IMR-90 (cell line): ENCODE measurements at regions not wholly inside any gene's neighbourhood (a gene's known extent, or its start where the extent isn't known, plus 50 kb on each side); places are given as distances from the start of the nearest gene placed in this dataset.

ENCODE experiments used
- ATAC-seq: fragments of 200-7000 bp; cut with Tn5 transposase; 2 replicates; pipeline ENCODE4 v1.9.1; 2020; ENCODE audit warnings: low read depth, mild to moderate bottlenecking, moderate library complexity
- BruUV-seq: library from RNA; stranded (reverse); fragments of 400-500 nt; replicated peaks from 2 replicates; lab custom pipeline; 2021; lab: Mats Ljungman, UMichigan
- CTCF ChIA-PET: fragments of 300-600 bp; formaldehyde crosslinking; extraction: SDS; loops from one replicate; lab custom pipeline; 2021; ENCODE audit warnings: antibody characterized with exemption; lab: Yijun Ruan, JAX
- POLR2A ChIA-PET: fragments of 300-600 bp; sonication (Branson Sonifier 250); formaldehyde crosslinking; loops from one replicate; lab custom pipeline; 2022; ENCODE audit warnings: antibody characterized with exemption; ENCODE audit not compliant: unreplicated experiment; lab: Charles Lee
- DNase-seq: peaks from one replicate; pipeline ENCODE4 v3.0.0; 2013
- H2AFZ ChIP-seq: replicated peaks from 2 replicates; pipeline ENCODE3; 2013; ENCODE audit warnings: low read length, mild to moderate bottlenecking; ENCODE audit not compliant: poor library complexity
- H2AK5ac ChIP-seq: 2 replicates; pipeline ENCODE4 v1.6.1; 2013; ENCODE audit warnings: low read depth, low read length, inconsistent platforms
- H2AK9ac ChIP-seq: replicated peaks from 2 replicates; pipeline ENCODE3; 2013; ENCODE audit warnings: mild to moderate bottlenecking, low read depth, low read length, moderate library complexity; ENCODE audit not compliant: poor library complexity
- H2BK120ac ChIP-seq: 2 replicates; pipeline ENCODE4 v1.6.1; 2013; ENCODE audit warnings: low read depth, low read length, inconsistent platforms
- H2BK15ac ChIP-seq: 3 replicates; pipeline ENCODE4 v1.6.1; 2013; ENCODE audit warnings: low read depth, low read length, inconsistent platforms
- H2BK20ac ChIP-seq: 2 replicates; pipeline ENCODE4 v1.6.1; 2013; ENCODE audit warnings: low read depth, mild to moderate bottlenecking, inconsistent platforms, low read length, moderate library complexity
- H2BK5ac ChIP-seq: 2 replicates; pipeline ENCODE4 v1.6.1; 2013; ENCODE audit warnings: mild to moderate bottlenecking, low read depth, low read length, inconsistent platforms; ENCODE audit not compliant: poor library complexity, severe bottlenecking
- H3K14ac ChIP-seq: replicated peaks from 2 replicates; pipeline ENCODE4 v1.6.1; 2013; ENCODE audit warnings: low read depth, low read length, inconsistent platforms
- H3K18ac ChIP-seq: 2 replicates; pipeline ENCODE4 v1.6.1; 2013; ENCODE audit warnings: low read depth, low read length, control low read depth
- H3K23ac ChIP-seq: 2 replicates; pipeline ENCODE4 v1.6.1; 2013; ENCODE audit warnings: low read depth, low read length, inconsistent platforms
- H3K27ac ChIP-seq: 2 replicates; pipeline ENCODE4 v1.5.1; 2013; ENCODE audit warnings: mild to moderate bottlenecking, control low read depth, low read length; ENCODE audit not compliant: insufficient read depth
- H3K27me3 ChIP-seq: 2 replicates; pipeline ENCODE4 v1.6.1; 2013; ENCODE audit warnings: low read length; ENCODE audit not compliant: control insufficient read depth, insufficient read depth
- H3K36me3 ChIP-seq: 2 replicates; pipeline ENCODE4 v1.6.1; 2013; ENCODE audit warnings: low read length, mixed read lengths; ENCODE audit not compliant: control insufficient read depth, insufficient read depth
- H3K4ac ChIP-seq: 2 replicates; pipeline ENCODE4 v1.6.1; 2013; ENCODE audit warnings: low read depth, low read length, inconsistent platforms
- H3K4me1 ChIP-seq: 2 replicates; pipeline ENCODE4 v1.6.1; 2013; ENCODE audit warnings: low read length, mixed read lengths; ENCODE audit not compliant: control insufficient read depth, insufficient read depth
- H3K4me2 ChIP-seq: 2 replicates; pipeline ENCODE4 v1.6.1; 2013; ENCODE audit warnings: low read depth, mild to moderate bottlenecking, control low read depth, low read length, moderate library complexity
- H3K4me3 ChIP-seq: 2 replicates; pipeline ENCODE4 v1.5.1; 2013; ENCODE audit warnings: low read depth, mild to moderate bottlenecking, control low read depth, low read length, moderate library complexity; ENCODE audit not compliant: insufficient read depth
- H3K56ac ChIP-seq: 2 replicates; pipeline ENCODE4 v1.6.1; 2013; ENCODE audit warnings: low read length, inconsistent platforms; ENCODE audit not compliant: insufficient read depth; ENCODE audit errors: extremely low read depth
- H3K79me1 ChIP-seq, 2 experiments: 2 replicates each; pipeline ENCODE4 v1.6.1; 2013; ENCODE audit warnings: low read length in 2 of 2, inconsistent platforms in 1 of 2, low read depth in 1 of 2
- H3K9ac ChIP-seq: 2 replicates; pipeline ENCODE4 v1.6.1; 2013; ENCODE audit warnings: low read depth, low read length, control low read depth
- H3K9me1 ChIP-seq: 2 replicates; pipeline ENCODE4 v1.6.1; 2013; ENCODE audit warnings: low read length, inconsistent platforms; ENCODE audit not compliant: insufficient read depth
- H3K9me3 ChIP-seq: 2 replicates; pipeline ENCODE4 v1.6.1; 2013; ENCODE audit warnings: low read length; ENCODE audit not compliant: control insufficient read depth, insufficient read depth
- H4K20me1 ChIP-seq: 2 replicates; pipeline ENCODE4 v1.6.1; 2013; ENCODE audit warnings: low read length, inconsistent platforms; ENCODE audit not compliant: insufficient read depth
- H4K5ac ChIP-seq: 2 replicates; pipeline ENCODE4 v1.6.1; 2013; ENCODE audit warnings: mild to moderate bottlenecking, low read depth, low read length, control low read depth
- H4K8ac ChIP-seq, 2 experiments: 2 replicates each; pipeline ENCODE4 v1.6.1; 2013; ENCODE audit warnings: low read depth in 2 of 2, low read length in 2 of 2, control low read depth in 1 of 2, inconsistent platforms in 1 of 2
- H4K91ac ChIP-seq: 2 replicates; pipeline ENCODE4 v1.6.1; 2013; ENCODE audit warnings: low read depth, low read length, inconsistent platforms; ENCODE audit not compliant: insufficient read depth
- CEBPB ChIP-seq: IDR thresholded peaks from 2 replicates; pipeline ENCODE4 v1.6.1; 2012; ENCODE audit warnings: low read depth, low read length, improper control_type of control experiment
- CHD1 ChIP-seq: IDR thresholded peaks from 2 replicates; pipeline ENCODE4 v1.6.1; 2012; ENCODE audit warnings: low read depth, low read length, improper control_type of control experiment
- FOS ChIP-seq: fragments of 150-350 bp; IDR thresholded peaks from 2 replicates; pipeline ENCODE4 v1.6.1; 2016; ENCODE audit warnings: low read depth, low read length
- MAFK ChIP-seq: IDR thresholded peaks from 2 replicates; pipeline ENCODE4 v1.6.1; 2012; ENCODE audit warnings: low read depth, low read length, improper control_type of control experiment
- MAZ ChIP-seq: IDR thresholded peaks from 2 replicates; pipeline ENCODE4 v1.6.1; 2012; ENCODE audit warnings: low read depth, mild to moderate bottlenecking, low read length, improper control_type of control experiment, moderate library complexity, borderline replicate concordance
- MXI1 ChIP-seq: IDR thresholded peaks from 2 replicates; pipeline ENCODE4 v1.6.1; 2012; ENCODE audit warnings: low read depth, mild to moderate bottlenecking, low read length, moderate library complexity, borderline replicate concordance
- NFE2L2 ChIP-seq: fragments of 150-350 bp; IDR thresholded peaks from 2 replicates; pipeline ENCODE4 v1.6.1; 2016; ENCODE audit warnings: low read depth, mild to moderate bottlenecking, low read length
- POLR2A ChIP-seq: IDR thresholded peaks from 2 replicates; pipeline ENCODE4 v1.6.1; 2012; ENCODE audit warnings: mild to moderate bottlenecking, low read depth, low read length
- RAD21 ChIP-seq: IDR thresholded peaks from 2 replicates; pipeline ENCODE4 v1.6.1; 2012; ENCODE audit warnings: low read length, improper control_type of control experiment
- RCOR1 ChIP-seq: IDR thresholded peaks from 2 replicates; pipeline ENCODE4 v1.6.1; 2012; ENCODE audit warnings: mild to moderate bottlenecking, low read length, improper control_type of control experiment; ENCODE audit not compliant: insufficient replicate concordance
- RFX5 ChIP-seq: IDR thresholded peaks from 2 replicates; pipeline ENCODE4 v1.8.0; 2012; ENCODE audit warnings: low read depth, mild to moderate bottlenecking, low read length, moderate library complexity
- SMC3 ChIP-seq: fragments of 150-350 bp; IDR thresholded peaks from 2 replicates; pipeline ENCODE4 v1.6.1; 2016; ENCODE audit warnings: low read depth, mild to moderate bottlenecking, antibody characterized with exemption, low read length, moderate library complexity
- WGBS, 2 experiments: methylation state at CpG; one replicate each; pipeline versions ENCODE4 v1.1.5 to v1.1.7; 2013; ENCODE audit warnings: missing lambda C conversion rate in 2 of 2; ENCODE audit not compliant: insufficient read length in 1 of 2; ENCODE audit errors: extremely low coverage in 2 of 2; 5-methylcytosine and 5-hydroxymethylcytosine counted together
- dilution Hi-C: fragments of 300-500 bp; cut with HindIII; formaldehyde crosslinking; loops from one replicate; pipeline ENCODE4 v1.14.3; 2018; ENCODE audit warnings: low sequenced_read_pairs; ENCODE audit not compliant: unreplicated experiment
- in situ Hi-C: fragments of 300-500 bp; cut with MboI; formaldehyde crosslinking; loops from 3 replicates; pipeline ENCODE4 v1.14.3; 2019; ENCODE audit warnings: low sequenced_read_pairs, inconsistent platforms, mixed read lengths
- intact Hi-C: fragments of 100-400 bp; cut with micrococcal nuclease; formaldehyde crosslinking; loops from 2 replicates; pipeline ENCODE4 v1.10.0; 2022
- TF ChIP-seq, protein P1 (sequence below): fragments of 150-350 bp; IDR thresholded peaks from 2 replicates; pipeline ENCODE4 v1.6.1; 2017; ENCODE audit warnings: mild to moderate bottlenecking, antibody characterized with exemption, low read length, low read depth
- TF ChIP-seq, protein P2 (sequence below): conservative IDR thresholded peaks from 2 replicates; pipeline ENCODE4 v1.5.1; 2012; ENCODE audit warnings: mild to moderate bottlenecking, low read depth, low read length, improper control_type of control experiment
- TF ChIP-seq, protein P3 (sequence below): fragments of 150-350 bp; IDR thresholded peaks from 2 replicates; pipeline ENCODE4 v1.6.1; 2016; ENCODE audit warnings: low read depth, mild to moderate bottlenecking, low read length, moderate library complexity, borderline replicate concordance

DNA sequence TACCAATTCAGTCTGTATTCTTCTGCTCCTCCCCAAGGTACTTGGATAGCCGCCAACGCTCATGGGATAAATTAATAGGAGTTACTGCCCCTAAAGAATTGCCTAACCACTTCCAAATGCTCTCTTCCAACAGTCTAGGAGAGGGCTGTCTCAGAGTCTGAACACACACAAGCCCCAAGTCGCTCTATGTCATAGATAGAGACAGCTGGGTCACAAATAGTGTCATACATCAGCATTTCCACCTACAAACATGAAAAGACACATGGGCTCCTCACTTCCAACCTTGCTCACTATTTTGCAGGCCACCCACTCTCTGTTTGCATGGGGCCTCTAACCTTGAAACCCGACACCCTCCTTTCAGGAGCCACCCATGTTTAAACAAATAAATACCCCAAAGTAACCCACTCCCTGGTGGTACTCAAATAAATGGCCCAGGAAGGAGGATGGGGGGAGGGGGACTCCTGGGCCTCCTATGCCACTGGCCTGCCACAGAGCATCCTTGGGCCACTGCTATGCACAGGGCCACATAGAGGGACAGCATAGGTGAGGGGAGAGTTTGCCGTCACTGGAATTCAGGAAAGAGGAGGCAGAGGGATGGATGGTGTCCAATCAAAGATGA lies 265.9 kb downstream of the SOX9 start:
- Histone ChIP-seq H3K9me1 (peaks cover 16% of the 10 kb centered on the region), H2AFZ (peak overlapping the region; percentile 75), H3K4me2 (no peak overlapping the region), H3K4ac (peak overlapping the region; percentile 90), H3K79me1 (peaks cover 0 to 3% of the 10 kb centered on the region in 2 experiments; a peak in 1 of 4 replicates), H3K4me1 (peaks cover 26% of the 10 kb centered on the region), H2AK9ac (peak overlapping the region; percentile 11), H3K14ac (peak overlapping the region; percentile 74), H3K9ac (no peak overlapping the region), H4K91ac (peak overlapping the region; percentile 63), H3K18ac (peak overlapping the region; percentile 7; the same call in 1 of the 2 replicates), H3K36me3 (no peaks in the 10 kb centered on the region), H3K27ac (peak overlapping the region; percentile 53), H2BK15ac (peak overlapping the region; percentile 95; the same call in 2 of the 3 replicates), H3K4me3 (no peak overlapping the region), H2AK5ac (peak overlapping the region; percentile 97), H4K20me1 (no peaks in the 10 kb centered on the region), H3K56ac (no peak overlapping the region), H2BK20ac (peak overlapping the region; percentile 88), H2BK120ac (peak overlapping the region; percentile 87), H3K27me3 (no peaks in the 10 kb centered on the region), H3K9me3 (no peaks in the 10 kb centered on the region), H2BK5ac (peak overlapping the region; percentile 75), H4K8ac (peak overlapping the region; percentile 53 to 57), H4K5ac (peak overlapping the region; percentile 15), H3K23ac (peak overlapping the region; percentile 66; the same call in 1 of the 2 replicates)
- DNase-seq (no peak), ATAC-seq (no peak)
- in situ Hi-C loops = loop anchor here (25.0 kb wide), 1 partner anchor 826 kb away; no protein-coding TSS in a partner anchor
- dilution Hi-C loops = no loop called here
- ChIA-PET POLR2A (no interaction called here), CTCF (no interaction called here)
- intact Hi-C loops = loop anchor here (5.0 kb wide), 1 partner anchor 49 kb away; no protein-coding TSS in a partner anchor
- no TSS peak for BruUV-seq
- WGBS, 2 experiments = 100% methylated on average over 1 of the region's 5 CpGs; no CpG with 5 or more reads in 1 of the 2 experiments
- TF ChIP-seq, protein P1, sequence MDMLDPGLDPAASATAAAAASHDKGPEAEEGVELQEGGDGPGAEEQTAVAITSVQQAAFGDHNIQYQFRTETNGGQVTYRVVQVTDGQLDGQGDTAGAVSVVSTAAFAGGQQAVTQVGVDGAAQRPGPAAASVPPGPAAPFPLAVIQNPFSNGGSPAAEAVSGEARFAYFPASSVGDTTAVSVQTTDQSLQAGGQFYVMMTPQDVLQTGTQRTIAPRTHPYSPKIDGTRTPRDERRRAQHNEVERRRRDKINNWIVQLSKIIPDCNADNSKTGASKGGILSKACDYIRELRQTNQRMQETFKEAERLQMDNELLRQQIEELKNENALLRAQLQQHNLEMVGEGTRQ = no peak
- TF ChIP-seq, protein P2, sequence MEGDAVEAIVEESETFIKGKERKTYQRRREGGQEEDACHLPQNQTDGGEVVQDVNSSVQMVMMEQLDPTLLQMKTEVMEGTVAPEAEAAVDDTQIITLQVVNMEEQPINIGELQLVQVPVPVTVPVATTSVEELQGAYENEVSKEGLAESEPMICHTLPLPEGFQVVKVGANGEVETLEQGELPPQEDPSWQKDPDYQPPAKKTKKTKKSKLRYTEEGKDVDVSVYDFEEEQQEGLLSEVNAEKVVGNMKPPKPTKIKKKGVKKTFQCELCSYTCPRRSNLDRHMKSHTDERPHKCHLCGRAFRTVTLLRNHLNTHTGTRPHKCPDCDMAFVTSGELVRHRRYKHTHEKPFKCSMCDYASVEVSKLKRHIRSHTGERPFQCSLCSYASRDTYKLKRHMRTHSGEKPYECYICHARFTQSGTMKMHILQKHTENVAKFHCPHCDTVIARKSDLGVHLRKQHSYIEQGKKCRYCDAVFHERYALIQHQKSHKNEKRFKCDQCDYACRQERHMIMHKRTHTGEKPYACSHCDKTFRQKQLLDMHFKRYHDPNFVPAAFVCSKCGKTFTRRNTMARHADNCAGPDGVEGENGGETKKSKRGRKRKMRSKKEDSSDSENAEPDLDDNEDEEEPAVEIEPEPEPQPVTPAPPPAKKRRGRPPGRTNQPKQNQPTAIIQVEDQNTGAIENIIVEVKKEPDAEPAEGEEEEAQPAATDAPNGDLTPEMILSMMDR = no peak
- TF ChIP-seq SMC3 = no peak
- TF ChIP-seq, protein P3, sequence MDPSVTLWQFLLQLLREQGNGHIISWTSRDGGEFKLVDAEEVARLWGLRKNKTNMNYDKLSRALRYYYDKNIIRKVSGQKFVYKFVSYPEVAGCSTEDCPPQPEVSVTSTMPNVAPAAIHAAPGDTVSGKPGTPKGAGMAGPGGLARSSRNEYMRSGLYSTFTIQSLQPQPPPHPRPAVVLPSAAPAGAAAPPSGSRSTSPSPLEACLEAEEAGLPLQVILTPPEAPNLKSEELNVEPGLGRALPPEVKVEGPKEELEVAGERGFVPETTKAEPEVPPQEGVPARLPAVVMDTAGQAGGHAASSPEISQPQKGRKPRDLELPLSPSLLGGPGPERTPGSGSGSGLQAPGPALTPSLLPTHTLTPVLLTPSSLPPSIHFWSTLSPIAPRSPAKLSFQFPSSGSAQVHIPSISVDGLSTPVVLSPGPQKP = no peak
- TF ChIP-seq NFE2L2 = no peak
- no peak for TF ChIP-seq RCOR1
- no peak for TF ChIP-seq MAZ
- TF ChIP-seq MXI1 = no peak
- TF ChIP-seq RAD21 = no peak
- no peak for TF ChIP-seq RFX5
- TF ChIP-seq CEBPB = no peak
- TF ChIP-seq MAFK = no peak
- no peak for TF ChIP-seq CHD1
- no peak for TF ChIP-seq FOS
- no peak for TF ChIP-seq POLR2A
